ENCODE measurements at regions not wholly inside any gene's neighbourhood (a gene's known extent, or its start where the extent isn't known, plus 50 kb on each side); places are given as distances from the start of the nearest gene placed in this dataset.

DNA sequence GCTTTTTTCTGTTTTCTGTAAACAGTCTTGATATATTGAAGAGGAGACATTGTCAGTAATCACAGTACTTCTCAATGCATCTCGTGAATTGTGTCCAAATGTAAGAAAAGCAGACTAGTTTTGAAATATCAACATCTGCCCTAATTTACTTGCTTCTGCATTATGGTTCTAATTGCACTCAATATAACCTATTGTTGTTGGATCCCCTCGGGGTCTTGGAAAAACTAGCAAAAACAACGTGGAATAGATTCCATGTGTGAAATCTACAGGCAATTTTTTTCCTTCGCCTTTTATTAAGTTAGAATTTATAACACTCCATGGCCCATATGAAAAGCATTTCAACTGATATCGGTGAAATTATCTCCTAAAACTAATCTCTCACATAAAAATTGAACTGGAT lies 236.5 kb downstream of the TTLL7 start:
- H3K4me1 ChIP-seq (ENCODE audit: insufficient read depth, poor library complexity, severe bottlenecking) = no peaks in the 10 kb centered on the region
- H3K27me3 ChIP-seq (ENCODE audit: insufficient read depth, poor library complexity, severe bottlenecking) = no peaks in the 10 kb centered on the region
- H3K4me3 ChIP-seq (ENCODE audit: severe bottlenecking) = no peak overlapping the region
- no peaks in the 10 kb centered on the region for H3K36me3 ChIP-seq (ENCODE audit: low read depth)
- ATAC-seq (ENCODE audit: low read depth) (no peak), DNase-seq (ENCODE audit: low spot score) (no peak)
- H3K9me3 ChIP-seq (ENCODE audit: severe bottlenecking) = no peaks in the 10 kb centered on the region
- H3K27ac ChIP-seq (ENCODE audit: poor library complexity, severe bottlenecking) = no peak overlapping the region
- TF ChIP-seq, protein P1, sequence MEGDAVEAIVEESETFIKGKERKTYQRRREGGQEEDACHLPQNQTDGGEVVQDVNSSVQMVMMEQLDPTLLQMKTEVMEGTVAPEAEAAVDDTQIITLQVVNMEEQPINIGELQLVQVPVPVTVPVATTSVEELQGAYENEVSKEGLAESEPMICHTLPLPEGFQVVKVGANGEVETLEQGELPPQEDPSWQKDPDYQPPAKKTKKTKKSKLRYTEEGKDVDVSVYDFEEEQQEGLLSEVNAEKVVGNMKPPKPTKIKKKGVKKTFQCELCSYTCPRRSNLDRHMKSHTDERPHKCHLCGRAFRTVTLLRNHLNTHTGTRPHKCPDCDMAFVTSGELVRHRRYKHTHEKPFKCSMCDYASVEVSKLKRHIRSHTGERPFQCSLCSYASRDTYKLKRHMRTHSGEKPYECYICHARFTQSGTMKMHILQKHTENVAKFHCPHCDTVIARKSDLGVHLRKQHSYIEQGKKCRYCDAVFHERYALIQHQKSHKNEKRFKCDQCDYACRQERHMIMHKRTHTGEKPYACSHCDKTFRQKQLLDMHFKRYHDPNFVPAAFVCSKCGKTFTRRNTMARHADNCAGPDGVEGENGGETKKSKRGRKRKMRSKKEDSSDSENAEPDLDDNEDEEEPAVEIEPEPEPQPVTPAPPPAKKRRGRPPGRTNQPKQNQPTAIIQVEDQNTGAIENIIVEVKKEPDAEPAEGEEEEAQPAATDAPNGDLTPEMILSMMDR (IDR thresholded peaks at IDR 0.05; ENCODE audit: poor library complexity, severe bottlenecking) = no peak

DNA sequence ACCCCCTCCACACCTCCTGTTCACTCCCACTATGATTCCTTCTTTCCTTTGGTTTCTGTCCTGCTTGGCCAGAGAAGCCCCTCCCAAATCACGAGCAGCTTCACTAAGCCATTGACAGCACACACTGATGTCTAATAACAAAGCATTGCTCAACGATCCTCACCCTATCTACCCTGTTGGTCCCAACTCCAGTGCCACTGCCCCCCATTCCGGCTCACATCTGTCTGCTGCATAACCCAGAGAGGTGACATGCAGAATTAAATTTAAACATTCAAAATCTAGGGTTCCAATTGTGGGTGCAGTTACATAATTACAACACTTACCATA lies 236.9 kb downstream of the TTLL7 start:
- Histone ChIP-seq H3K27me3 (ENCODE audit: insufficient read depth, poor library complexity, severe bottlenecking) (no peaks in the 10 kb centered on the region), H3K27ac (ENCODE audit: poor library complexity, severe bottlenecking) (no peak overlapping the region), H3K4me3 (ENCODE audit: severe bottlenecking) (no peak overlapping the region), H3K36me3 (ENCODE audit: low read depth) (no peaks in the 10 kb centered on the region), H3K9me3 (ENCODE audit: severe bottlenecking) (no peaks in the 10 kb centered on the region), H3K4me1 (ENCODE audit: insufficient read depth, poor library complexity, severe bottlenecking) (no peaks in the 10 kb centered on the region)
- DNase-seq (ENCODE audit: low spot score) = no peak
- TF ChIP-seq, protein P1 (IDR thresholded peaks at IDR 0.05; ENCODE audit: poor library complexity, severe bottlenecking) = no peak
- no peak for ATAC-seq (ENCODE audit: low read depth)

DNA sequence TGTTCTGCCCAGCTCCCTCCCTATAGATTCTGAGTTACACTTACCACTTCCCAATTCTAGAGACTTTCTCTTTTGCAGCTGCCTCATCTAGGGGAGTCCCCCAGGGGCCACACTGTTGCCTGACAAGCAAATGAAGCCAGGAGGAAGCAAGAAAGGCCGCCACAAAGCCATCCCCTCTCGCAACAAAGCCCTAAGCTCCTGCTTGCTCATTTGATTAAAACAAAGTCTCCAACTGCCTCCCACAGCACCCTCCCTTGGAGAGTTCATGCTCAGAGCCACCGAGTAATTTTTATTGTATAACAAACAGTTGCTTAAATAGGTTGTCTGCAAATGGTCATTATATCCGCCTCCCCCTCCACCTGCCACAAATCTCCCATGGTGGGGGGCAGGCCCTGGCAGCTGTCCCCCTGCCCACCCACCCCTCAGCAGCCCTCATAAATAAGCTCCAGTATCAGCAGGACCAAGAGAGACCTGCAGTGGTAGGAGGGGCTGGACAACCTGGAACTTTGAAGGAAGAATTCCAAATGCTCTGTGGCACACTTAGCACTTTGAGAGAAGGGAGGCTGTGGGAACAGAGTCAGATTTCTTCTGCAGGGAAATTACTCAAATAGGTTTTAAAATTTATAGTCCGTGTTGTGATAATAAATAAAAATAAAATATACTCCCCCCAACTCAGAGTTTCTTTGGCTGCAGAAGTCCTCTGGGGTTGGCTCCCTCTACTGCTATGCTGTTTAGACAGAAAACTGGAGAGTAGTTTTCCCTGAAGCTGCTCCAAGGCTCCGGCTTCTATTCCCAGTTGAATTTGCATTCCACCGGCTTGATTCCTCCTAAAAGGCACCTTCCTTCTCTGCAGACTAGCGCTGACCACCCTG lies 237.5 kb downstream of the TTLL7 start:
- ATAC-seq (ENCODE audit: low read depth) (no peak), DNase-seq (ENCODE audit: low spot score) (no peak)
- no peaks in the 10 kb centered on the region for H3K9me3 ChIP-seq (ENCODE audit: severe bottlenecking)
- H3K27ac ChIP-seq (ENCODE audit: poor library complexity, severe bottlenecking) = no peak overlapping the region
- H3K4me1 ChIP-seq (ENCODE audit: insufficient read depth, poor library complexity, severe bottlenecking) = no peaks in the 10 kb centered on the region
- TF ChIP-seq, protein P1 (IDR thresholded peaks at IDR 0.05; ENCODE audit: poor library complexity, severe bottlenecking) = no peak
- no peaks in the 10 kb centered on the region for H3K27me3 ChIP-seq (ENCODE audit: insufficient read depth, poor library complexity, severe bottlenecking)
- H3K36me3 ChIP-seq (ENCODE audit: low read depth) = no peaks in the 10 kb centered on the region
- H3K4me3 ChIP-seq (ENCODE audit: severe bottlenecking) = no peak overlapping the region

DNA sequence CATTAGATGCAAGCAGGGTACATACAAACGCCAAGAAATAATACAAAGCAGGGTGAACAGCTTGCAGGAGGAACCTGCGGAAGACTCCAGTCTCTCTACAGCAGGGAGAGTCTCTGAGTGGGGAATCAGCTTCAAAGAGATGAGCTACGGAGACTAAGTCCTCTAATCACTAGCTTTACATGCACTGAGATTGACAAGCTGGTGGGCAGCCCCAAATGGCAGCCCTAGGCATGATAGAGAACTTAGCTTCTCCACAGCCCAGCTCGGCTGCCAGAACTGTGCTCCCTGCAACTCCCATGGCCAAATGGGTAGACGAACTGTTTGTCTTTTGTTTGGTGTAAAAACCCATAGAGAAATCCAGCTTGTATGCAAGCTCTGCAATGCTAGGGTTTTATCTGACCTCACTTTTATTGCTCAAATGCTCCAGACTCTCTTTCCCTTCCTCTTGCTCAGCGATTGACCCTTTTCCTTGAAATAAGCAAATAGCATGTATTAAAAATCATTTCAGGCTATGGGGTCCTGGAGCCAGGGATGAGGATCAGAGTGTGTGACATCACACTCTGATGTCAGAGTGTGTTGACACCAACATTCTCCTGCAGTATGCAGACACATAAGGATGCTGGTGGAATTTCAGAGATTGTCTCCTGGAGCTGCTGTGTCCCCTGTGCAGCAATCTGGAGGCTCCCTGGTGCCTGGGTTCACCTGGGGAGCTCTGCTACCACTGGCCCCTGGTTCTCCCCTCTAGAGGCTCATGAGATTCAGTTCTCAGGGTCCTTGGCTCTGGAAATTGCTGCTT lies 238.5 kb downstream of the TTLL7 start:
- H3K27ac ChIP-seq (ENCODE audit: poor library complexity, severe bottlenecking) = no peak overlapping the region
- DNase-seq (ENCODE audit: low spot score) (no peak), ATAC-seq (ENCODE audit: low read depth) (no peak)
- no peaks in the 10 kb centered on the region for H3K36me3 ChIP-seq (ENCODE audit: low read depth)
- no peaks in the 10 kb centered on the region for H3K9me3 ChIP-seq (ENCODE audit: severe bottlenecking)
- TF ChIP-seq, protein P1 (IDR thresholded peaks at IDR 0.05; ENCODE audit: poor library complexity, severe bottlenecking) = no peak
- H3K4me3 ChIP-seq (ENCODE audit: severe bottlenecking) = no peak overlapping the region
- H3K27me3 ChIP-seq (ENCODE audit: insufficient read depth, poor library complexity, severe bottlenecking) = no peaks in the 10 kb centered on the region
- no peaks in the 10 kb centered on the region for H3K4me1 ChIP-seq (ENCODE audit: insufficient read depth, poor library complexity, severe bottlenecking)
